K562 (cell line): ENCODE measurements at regions not wholly inside any gene's neighbourhood (a gene's known extent, or its start where the extent isn't known, plus 50 kb on each side); places are given as distances from the start of the nearest gene placed in this dataset.

Experiments used
- ATAC-seq: fragments of 200-7000 bp; cut with Tn5 transposase; 3 replicates; pipeline ENCODE4 v1.9.1; 2020; ENCODE audit warnings: moderate library complexity
- BruUV-seq: library from RNA; stranded (reverse); fragments of 400-500 nt; replicated peaks from 2 replicates; lab custom pipeline; 2021; lab: Mats Ljungman, UMichigan
- CTCF ChIA-PET: fragments of 300-600 bp; formaldehyde crosslinking; extraction: SDS; loops from one replicate; lab custom pipeline; 2021; ENCODE audit warnings: low intra/inter-chr PET ratio; lab: Yijun Ruan, JAX
- POLR2A ChIA-PET: fragments of 300-600, 350-650 bp; sonication (Branson Sonifier 250); formaldehyde crosslinking; extraction: SDS; loops from one replicate; lab custom pipeline; 2021; ENCODE audit warnings: antibody characterized with exemption, inconsistent platforms; lab: Yijun Ruan, JAX
- DNase-seq, 4 experiments: peaks; one replicate each; pipeline versions ENCODE4 v3.0.0 to v3.0.0-alpha.2; 2011 to 2018; ENCODE audit warnings: low spot score in 3 of 4, mixed read lengths in 3 of 4; ENCODE audit errors: extremely low read depth in 1 of 4
- FAIRE-seq: peaks from 2 replicates; lab custom pipeline; 2011; peaks lifted over from hg19 to GRCh38; lab: Jason Lieb, UNC
- H2AFZ ChIP-seq: 2 replicates; pipeline ENCODE4 v1.6.0; 2011; ENCODE audit warnings: low read depth, low read length, control low read depth, inconsistent platforms
- H3K27ac ChIP-seq: fragments of 200-600 bp; 3 replicates; pipeline ENCODE4 v1.8.0; 2011; ENCODE audit warnings: low read depth, mild to moderate bottlenecking, control low read depth, inconsistent platforms, low read length, moderate library complexity, mixed read lengths; ENCODE audit errors: extremely low read depth
- H3K27me3 ChIP-seq, 2 experiments: fragments of 300-600 bp in 1 of 2; 2 replicates in 1 of 2; 3 replicates in 1 of 2; pipeline versions ENCODE4 v1.6.0 to v1.8.0; 2011; ENCODE audit warnings: inconsistent platforms in 2 of 2, low read length in 2 of 2, mild to moderate bottlenecking in 1 of 2, mixed read lengths in 1 of 2, moderate library complexity in 1 of 2; ENCODE audit not compliant: control insufficient read depth in 2 of 2, insufficient read depth in 2 of 2
- H3K36me3 ChIP-seq: fragments of 300-600 bp; 3 replicates; pipeline ENCODE4 v1.8.0; 2011; ENCODE audit warnings: mild to moderate bottlenecking, low read length, inconsistent platforms; ENCODE audit not compliant: control insufficient read depth, insufficient read depth
- H3K4me1 ChIP-seq, 2 experiments: fragments of 200-600 bp in 1 of 2; replicated peaks in 1 of 2; 2 replicates in 1 of 2; 3 replicates in 1 of 2; pipeline versions ENCODE4 v1.5.1 to v1.8.0; 2011; ENCODE audit warnings: inconsistent platforms in 2 of 2, low read length in 2 of 2, mild to moderate bottlenecking in 1 of 2, mixed read lengths in 1 of 2, moderate library complexity in 1 of 2; ENCODE audit not compliant: control insufficient read depth in 2 of 2, insufficient read depth in 2 of 2
- H3K4me2 ChIP-seq: 2 replicates; pipeline ENCODE4 v1.6.1; 2011; ENCODE audit warnings: low read length, control low read depth, inconsistent platforms, mixed read lengths; ENCODE audit not compliant: insufficient read depth
- H3K4me3 ChIP-seq: fragments of 200-600 bp; sonication (generic), shearing (Covaris generic); 2 replicates; pipeline ENCODE4 v1.5.1; 2016; ENCODE audit warnings: control low read depth, inconsistent platforms
- H3K79me2 ChIP-seq: fragments of 200-600 bp; 3 replicates; pipeline ENCODE4 v1.8.0; 2011; ENCODE audit warnings: low read length, inconsistent platforms; ENCODE audit not compliant: control insufficient read depth, insufficient read depth
- H3K9ac ChIP-seq, 2 experiments: 2 replicates each; pipeline versions ENCODE4 v1.6.0 to v1.6.1; 2011; ENCODE audit warnings: low read depth in 2 of 2, low read length in 2 of 2, control low read depth in 1 of 2, inconsistent platforms in 1 of 2, mild to moderate bottlenecking in 1 of 2, mixed read lengths in 1 of 2; ENCODE audit not compliant: insufficient read depth in 1 of 2
- H3K9me1 ChIP-seq: one replicate; pipeline ENCODE4 v1.6.0; 2011; ENCODE audit warnings: inconsistent platforms, mild to moderate bottlenecking, low read length, moderate library complexity; ENCODE audit not compliant: control insufficient read depth, insufficient read depth
- H3K9me3 ChIP-seq: replicated peaks from 2 replicates; pipeline ENCODE4 v1.5.1; 2011; ENCODE audit warnings: low read depth, low read length, inconsistent platforms; ENCODE audit not compliant: control insufficient read depth, insufficient read depth
- H4K20me1 ChIP-seq: replicated peaks from 2 replicates; pipeline ENCODE4 v1.6.1; 2011; ENCODE audit warnings: low read length, inconsistent platforms, mixed read lengths; ENCODE audit not compliant: control insufficient read depth, insufficient read depth
- BRF2 ChIP-seq: IDR thresholded peaks from 3 replicates; pipeline ENCODE4 v1.6.1; 2011; ENCODE audit warnings: borderline replicate concordance, mild to moderate bottlenecking; ENCODE audit not compliant: insufficient read length, insufficient read depth
- CXXC5 ChIP-seq: fragments of 250-450 bp; sonication (Bioruptor Pico); IDR thresholded peaks from 2 replicates; pipeline ENCODE4 v1.8.0; 2022; ENCODE audit warnings: inconsistent platforms, mild to moderate bottlenecking, moderate library complexity
- HES1 ChIP-seq: fragments of 450-650 bp; IDR thresholded peaks from 2 replicates; pipeline ENCODE4 v1.6.1; 2016; ENCODE audit warnings: low read depth, mild to moderate bottlenecking, moderate library complexity
- HNRNPL ChIP-seq: fragments of 200-400 bp; formaldehyde crosslinking; IDR thresholded peaks from 2 replicates; pipeline ENCODE4 v1.6.1; 2017; ENCODE audit warnings: low read depth, mild to moderate bottlenecking, low read length
- HNRNPUL1 ChIP-seq: fragments of 200-400 bp; formaldehyde crosslinking; IDR thresholded peaks from 2 replicates; pipeline ENCODE4 v1.6.1; 2017; ENCODE audit warnings: low read length
- MYNN ChIP-seq, 2 experiments: sonication (generic); formaldehyde crosslinking in 1 of 2; IDR thresholded peaks; 2 replicates each; pipeline versions ENCODE4 v1.5.0 to v1.6.1; 2016 to 2020; ENCODE audit warnings: antibody characterized with exemption in 1 of 2, missing genetic modification reagents in 1 of 2
- PCBP2 ChIP-seq: fragments of 200-400 bp; formaldehyde crosslinking; IDR thresholded peaks from 2 replicates; pipeline ENCODE4 v1.6.1; 2018; ENCODE audit warnings: low read length, low read depth, mild to moderate bottlenecking, moderate library complexity; ENCODE audit not compliant: poor library complexity, severe bottlenecking
- PHB ChIP-seq: fragments of 250-450 bp; sonication (Bioruptor Pico); IDR thresholded peaks from 2 replicates; pipeline ENCODE4 v1.5.0; 2021
- PRDM10 ChIP-seq: fragments of 450-650 bp; IDR thresholded peaks from 2 replicates; pipeline ENCODE4 v1.6.1; 2018; ENCODE audit not compliant: partially characterized antibody
- RNF219 ChIP-seq: fragments of 250-450 bp; sonication (Bioruptor Pico); IDR thresholded peaks from 2 replicates; pipeline ENCODE4 v1.5.0; 2022; ENCODE audit warnings: mild to moderate bottlenecking
- YY1 ChIP-seq, 3 experiments: IDR thresholded peaks; 2 replicates each; pipeline ENCODE4 v1.6.1; 2011; ENCODE audit warnings: low read length in 2 of 3, mild to moderate bottlenecking in 2 of 3, moderate library complexity in 2 of 3, borderline replicate concordance in 1 of 3, control low read depth in 1 of 3, low read depth in 1 of 3; ENCODE audit not compliant: insufficient read depth in 3 of 3, insufficient replicate concordance in 2 of 3, control insufficient read depth in 1 of 3, insufficient read length in 1 of 3; ENCODE audit errors: extremely low read depth in 1 of 3
- ZNF507 ChIP-seq: conservative IDR thresholded peaks from 2 replicates; pipeline ENCODE4 v1.6.1; 2017; ENCODE audit warnings: missing genetic modification characterization, missing compliant biosample characterization
- WGBS: fragments of 100-300 bp; shearing (Covaris generic); methylation state at CpG from one replicate; pipeline ENCODE4 v1.1.6; 2016; ENCODE audit warnings: low coverage, mixed read lengths; ENCODE audit not compliant: insufficient coverage; ENCODE audit errors: missing lambda C conversion rate; 5-methylcytosine and 5-hydroxymethylcytosine counted together
- in situ Hi-C: fragments of 300-500 bp; cut with MboI; formaldehyde crosslinking; loops from 4 replicates; pipeline ENCODE4 v1.15.0; 2018; ENCODE audit warnings: inconsistent platforms, mixed read lengths
- intact Hi-C: fragments of 100-400 bp; cut with micrococcal nuclease; formaldehyde crosslinking; loops from 2 replicates; pipeline ENCODE4 v1.14.2; 2022

- no peak for TF ChIP-seq HNRNPL
- TF ChIP-seq RNF219 (CRISPR knock-in tag) = no peak
- TF ChIP-seq PHB (CRISPR knock-in tag) = no peak
- TF ChIP-seq, all 486 proteins: peak for 0
These were observed 659.4 kb downstream of the PCDH19 start (continued) for GRCh38 chrX:99750721-99751120.

- H2AFZ ChIP-seq = no peak overlapping the region
- BruUV-seq = no TSS peak
- in situ Hi-C loops (no loop called here), intact Hi-C loops (no loop called here)
- H3K79me2 ChIP-seq = no peaks in the 10 kb centered on the region
- no peaks in the 10 kb centered on the region for H4K20me1 ChIP-seq
- ATAC-seq = no peak
- no peak overlapping the region for H3K9ac ChIP-seq
- no peaks in the 10 kb centered on the region for H3K9me1 ChIP-seq
- no peak overlapping the region for H3K27ac ChIP-seq
- no peak for DNase-seq
- no peaks in the 10 kb centered on the region for H3K27me3 ChIP-seq
- CTCF ChIA-PET = no interaction called here
- no peaks in the 10 kb centered on the region for H3K4me1 ChIP-seq
- POLR2A ChIA-PET = no interaction called here
- WGBS = no CpG with 5 or more reads among the region's 3 CpGs
- no peak for FAIRE-seq
- no peak overlapping the region for H3K4me2 ChIP-seq
- no peaks in the 10 kb centered on the region for H3K36me3 ChIP-seq
- no peaks in the 10 kb centered on the region for H3K9me3 ChIP-seq
- no peak overlapping the region for H3K4me3 ChIP-seq
- TF ChIP-seq ZNF507 (tag) (no peak), PCBP2 (no peak), HES1 (no peak), MYNN (IDR thresholded peaks at IDR 0.05) (no peak), MYNN (CRISPR knock-in tag; IDR thresholded peaks at IDR 0.05) (no peak), YY1 (IDR thresholded peaks at IDR 0.05; ENCODE audit: borderline replicate concordance in 1 of 3, control insufficient read depth in 1 of 3, extremely low read depth in 1 of 3, insufficient read depth in 3 of 3, insufficient read length in 1 of 3, insufficient replicate concordance in 2 of 3, low read depth in 1 of 3, low read length in 2 of 3) (no peak), CXXC5 (no peak), HNRNPUL1 (no peak), PRDM10 (no peak), BRF2 (no peak)
These were observed 688.0 kb downstream of the PCDH19 start for GRCh38 chrX:99722094-99722493.
